HG02981 (cell line): ENCODE measurements at regions not wholly inside any gene's neighbourhood (a gene's known extent, or its start where the extent isn't known, plus 50 kb on each side); places are given as distances from the start of the nearest gene placed in this dataset.
"Not testable (repeated sequence)": the region's sequence is repeated elsewhere in the genome, so short reads cannot be mapped to it uniquely, and the experiment has no call there.

Experiments
- ATAC-seq: cut with Tn5 transposase; IDR thresholded peaks from one replicate; pipeline ENCODE4 v1.9.1; 2021; ENCODE audit warnings: mild to moderate bottlenecking, moderate library complexity; ENCODE audit not compliant: unreplicated experiment

- no peak for ATAC-seq
Measured at GRCh38 chr10:29189256-29189655, 99.6 kb upstream of the LYZL1 start.

GRCh38 chr10:29191674-29192073, 97.2 kb upstream of the LYZL1 start:
- ATAC-seq, result no peak

GRCh38 chr10:29199339-29199738, 89.5 kb upstream of the LYZL1 start:
- no peak for ATAC-seq

GRCh38 chr10:29199941-29200679, 88.8 kb upstream of the LYZL1 start:
- no peak for ATAC-seq

- ATAC-seq, result no peak
Measured at GRCh38 chr10:29202386-29202940, 86.4 kb upstream of the LYZL1 start.

GRCh38 chr10:29203432-29203831, 85.4 kb upstream of the LYZL1 start:
- ATAC-seq, result no peak

- ATAC-seq, result no peak
Measured at GRCh38 chr10:29204070-29204800, 84.6 kb upstream of the LYZL1 start.

- ATAC-seq, result no peak
Measured at GRCh38 chr10:29205787-29206186, 83.1 kb upstream of the LYZL1 start.

GRCh38 chr10:29208845-29209244, 80.0 kb upstream of the LYZL1 start:
- no peak for ATAC-seq

- no peak for ATAC-seq
Measured at GRCh38 chr10:29209830-29210229, 79.0 kb upstream of the LYZL1 start.

- ATAC-seq, result no peak
Measured at GRCh38 chr10:29210266-29210868, 78.5 kb upstream of the LYZL1 start.

- ATAC-seq, result no peak
Measured at GRCh38 chr10:29212597-29212996, 76.3 kb upstream of the LYZL1 start.

GRCh38 chr10:29214551-29214950, 74.3 kb upstream of the LYZL1 start:
- ATAC-seq, result no peak

GRCh38 chr10:29217292-29217738, 71.6 kb upstream of the LYZL1 start:
- no peak for ATAC-seq

GRCh38 chr10:29223326-29223725, 65.5 kb upstream of the LYZL1 start:
- ATAC-seq, result no peak

GRCh38 chr10:29224631-29225030, 64.2 kb upstream of the LYZL1 start:
- ATAC-seq, result no peak

GRCh38 chr10:29227201-29227600, 61.7 kb upstream of the LYZL1 start:
- no peak for ATAC-seq

GRCh38 chr10:29228562-29228961, 60.3 kb upstream of the LYZL1 start:
- no peak for ATAC-seq

- ATAC-seq, result no peak
Measured at GRCh38 chr10:29229258-29229705, 59.6 kb upstream of the LYZL1 start.

GRCh38 chr10:29236910-29237309, 52.0 kb upstream of the LYZL1 start:
- not testable (repeated sequence) for ATAC-seq

- no peak for ATAC-seq
Measured at GRCh38 chr10:29237786-29238185, 51.1 kb upstream of the LYZL1 start.
